Fibroblast of the conjunctiva (primary cell): ENCODE measurements at regions not wholly inside any gene's neighbourhood (a gene's known extent, or its start where the extent isn't known, plus 50 kb on each side); places are given as distances from the start of the nearest gene placed in this dataset.
"Not testable (repeated sequence)": the region's sequence is repeated elsewhere in the genome, so short reads cannot be mapped to it uniquely, and the experiment has no call there.

Source experiments
- DNase-seq: peaks from one replicate; pipeline ENCODE4 v3.0.0-alpha.2; 2010; ENCODE audit warnings: low read depth

DNA sequence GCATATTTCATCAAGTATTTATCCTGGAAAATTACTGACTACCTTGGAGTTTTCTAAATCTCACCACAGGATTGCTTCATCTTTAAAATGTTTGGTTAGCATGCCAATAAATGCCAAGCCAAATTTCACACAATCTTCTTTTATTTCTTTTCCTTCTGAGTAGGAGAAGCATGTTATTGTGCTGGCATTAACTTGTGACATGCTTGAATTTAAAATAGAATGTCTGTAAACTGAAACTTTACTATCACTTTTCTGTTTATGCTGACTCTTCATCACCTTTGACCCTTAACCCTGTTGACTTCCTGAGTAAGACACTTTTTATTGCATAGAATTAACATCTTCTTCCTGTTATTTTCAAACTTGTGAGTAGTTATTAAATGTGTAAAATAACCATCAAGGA, 56.2 kb upstream of the LRRTM4 start:
- DNase-seq = no peak

DNA sequence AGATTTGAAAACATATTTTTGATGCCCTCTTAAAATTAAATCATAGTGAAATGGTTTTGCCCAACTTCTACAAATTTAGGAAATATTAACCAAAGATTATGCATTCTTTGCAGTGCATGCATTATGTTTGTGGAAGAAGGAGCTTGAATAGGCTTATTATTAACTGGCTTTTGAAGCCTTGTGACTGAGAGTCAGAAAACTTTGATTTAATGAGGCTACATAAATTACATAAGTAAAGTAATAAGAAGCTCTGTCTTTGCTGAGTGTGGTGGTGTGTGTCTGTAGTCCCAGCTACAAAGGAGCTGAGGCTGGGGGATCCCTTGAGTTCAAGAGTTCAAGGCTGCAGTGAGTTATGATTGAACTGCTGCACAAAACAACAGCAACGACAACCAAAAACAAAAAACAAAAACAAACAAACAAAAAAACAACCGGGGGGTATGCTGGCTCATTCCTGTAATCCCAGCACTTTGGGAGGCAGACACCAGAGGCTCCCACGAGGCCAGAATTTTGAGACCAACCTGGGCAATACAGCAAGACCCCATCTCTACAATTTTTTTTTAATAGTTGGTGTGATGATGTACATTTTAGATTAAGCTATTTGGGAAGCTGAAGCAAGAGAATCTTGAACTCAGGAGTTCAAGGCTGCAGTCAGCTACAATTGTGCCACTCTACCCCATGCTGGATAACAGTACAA, 57.0 kb upstream of the LRRTM4 start:
- no peak for DNase-seq

DNA sequence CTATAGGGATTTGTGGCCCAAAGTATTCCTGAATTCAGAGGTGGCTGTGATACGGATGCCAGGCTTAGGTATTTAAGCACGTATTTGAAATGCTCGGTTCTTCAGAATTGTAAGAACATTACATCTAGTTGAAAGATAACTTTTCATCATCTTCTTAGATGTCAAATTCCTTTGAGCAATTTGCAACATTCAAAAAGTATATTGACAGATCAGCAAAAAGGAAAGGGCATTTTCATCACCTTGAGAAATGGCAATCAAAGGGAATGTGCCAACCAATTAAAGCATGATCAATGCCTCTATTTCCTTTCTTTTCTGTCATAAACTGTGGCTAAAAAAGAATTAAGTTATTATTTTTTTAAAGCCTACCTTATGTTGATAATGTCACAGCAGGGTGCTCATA, 66.3 kb upstream of the LRRTM4 start:
- DNase-seq = no peak

DNA sequence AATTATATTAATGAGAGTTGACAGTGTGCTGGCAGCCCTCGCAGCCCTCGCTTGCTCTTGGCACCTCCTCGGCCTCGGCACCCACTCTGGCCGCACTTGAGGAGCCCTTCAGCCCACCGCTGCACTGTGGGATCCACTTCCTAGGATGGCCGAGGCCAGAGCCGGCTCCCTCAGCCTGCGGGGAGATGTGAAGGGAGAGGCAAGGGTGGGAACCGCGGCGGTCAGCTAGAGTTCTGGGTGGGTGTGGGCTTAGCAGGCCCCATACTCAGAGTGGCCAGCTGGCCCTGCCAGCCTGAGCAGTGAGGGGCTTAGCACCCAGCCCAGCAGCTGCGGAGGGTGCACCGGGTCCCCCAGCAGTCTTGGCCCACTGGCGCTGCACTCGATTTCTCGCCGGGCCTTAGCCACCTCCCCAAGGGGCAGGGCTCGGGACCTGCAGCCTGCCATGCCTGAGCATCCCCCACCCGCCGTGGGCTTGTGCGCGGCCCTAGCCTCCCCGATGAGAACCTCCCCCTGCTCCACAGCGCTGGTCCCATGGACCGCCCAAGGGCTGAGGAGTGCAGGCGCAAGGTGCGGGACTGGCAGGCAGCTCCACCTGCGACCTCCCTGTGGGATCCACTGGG, 68.2 kb upstream of the LRRTM4 start:
- no peak for DNase-seq

DNA sequence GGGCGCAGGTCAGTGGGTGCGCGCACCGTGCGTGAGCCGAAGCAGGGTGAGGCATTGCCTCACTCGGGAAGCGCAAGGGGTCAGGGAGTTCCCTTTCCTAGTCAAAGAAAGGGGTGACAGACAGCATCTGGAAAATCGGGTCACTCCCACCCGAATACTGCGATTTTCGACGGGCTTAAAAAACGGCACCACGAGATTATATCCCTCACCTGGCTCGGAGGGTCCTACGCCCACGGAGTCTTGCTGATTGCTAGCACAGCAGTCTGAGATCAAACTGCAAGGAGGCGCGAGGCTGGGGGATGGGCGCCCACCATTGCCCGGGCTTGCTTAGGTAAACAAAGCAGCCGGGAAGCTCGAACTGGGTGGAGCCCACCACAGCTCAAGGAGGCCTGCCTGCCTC, 70.8 kb upstream of the LRRTM4 start:
- not testable (repeated sequence) for DNase-seq

DNA sequence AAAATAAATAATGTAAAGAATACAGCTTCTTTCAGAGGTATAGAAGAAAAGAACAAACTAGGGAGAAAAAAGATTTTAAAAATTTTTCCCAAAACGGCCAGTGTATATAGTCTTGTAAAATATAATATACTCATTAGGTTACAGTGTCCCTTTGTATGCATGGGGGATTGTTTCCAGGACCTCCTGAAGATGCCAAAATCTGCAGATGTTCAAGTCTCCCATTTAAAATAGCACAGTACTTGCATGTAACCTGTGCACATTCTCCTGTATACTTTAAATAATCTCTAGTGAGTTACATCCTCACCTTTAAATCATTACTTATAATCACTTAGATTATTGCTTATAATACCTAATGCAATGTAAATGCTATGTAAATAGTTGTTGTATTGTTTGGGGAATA, 80.6 kb upstream of the LRRTM4 start:
- no peak for DNase-seq

DNA sequence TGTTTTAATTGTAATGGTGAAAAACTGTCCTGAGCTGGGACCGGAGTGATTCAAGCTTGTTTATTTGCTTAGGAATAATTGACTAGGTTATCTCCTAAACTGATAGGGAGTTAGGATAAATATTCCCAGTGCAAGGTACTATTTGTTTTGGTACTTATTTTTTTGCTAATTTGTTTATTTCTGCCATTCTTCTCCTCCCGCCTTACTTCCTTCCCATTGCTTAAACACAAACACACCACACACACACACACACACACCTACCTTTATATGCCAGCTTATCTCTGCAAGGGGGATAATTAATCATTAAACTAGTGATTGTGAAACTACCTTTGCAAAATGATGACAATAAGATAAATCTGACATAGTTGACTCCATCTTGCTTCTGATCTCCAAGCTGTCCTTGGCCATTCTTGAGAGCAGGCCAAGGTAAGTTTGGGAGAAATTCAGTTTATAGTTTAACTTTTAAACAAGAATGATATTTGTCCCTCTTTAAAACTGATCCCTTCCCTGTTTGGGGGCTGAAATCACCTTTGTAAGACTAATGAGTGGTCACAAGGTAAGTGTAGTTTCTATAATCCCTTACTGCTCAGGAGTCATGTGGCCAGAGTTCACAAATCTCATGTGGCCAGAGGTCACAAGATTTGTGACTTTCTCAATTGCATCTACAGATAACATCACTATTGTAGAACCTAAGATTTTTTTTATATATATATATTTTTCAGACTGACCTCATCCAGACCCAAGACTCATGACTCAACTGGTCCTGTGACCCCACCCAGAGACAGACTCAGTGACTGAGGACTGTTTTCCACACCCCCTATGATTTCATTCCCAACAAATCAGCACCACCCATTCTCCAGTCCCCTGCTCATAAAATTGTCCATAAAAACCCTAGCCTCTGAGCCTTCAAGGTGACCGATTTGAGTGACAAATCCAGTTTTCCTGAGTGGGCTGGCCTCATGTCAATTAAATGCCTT, 83.1 kb upstream of the LRRTM4 start:
- no peak for DNase-seq

DNA sequence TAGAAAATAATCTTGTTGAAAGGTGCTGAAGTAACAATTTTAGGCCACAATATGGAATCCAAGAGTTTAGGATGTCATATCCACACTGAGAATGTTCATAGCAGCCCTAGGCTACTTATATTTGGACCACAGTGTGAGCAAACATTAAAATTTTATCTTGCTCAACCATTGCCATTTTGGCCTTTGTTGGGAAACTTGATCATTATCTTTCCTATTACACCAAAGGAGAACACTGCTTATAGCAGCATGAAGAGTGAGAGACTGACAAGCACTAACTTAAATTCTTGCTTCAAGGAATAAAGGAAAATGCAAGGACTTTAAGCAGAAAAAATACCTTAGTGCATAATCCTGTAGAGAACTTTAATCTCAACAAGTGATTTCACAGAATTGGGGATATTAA, 86.3 kb upstream of the LRRTM4 start:
- DNase-seq = no peak

DNA sequence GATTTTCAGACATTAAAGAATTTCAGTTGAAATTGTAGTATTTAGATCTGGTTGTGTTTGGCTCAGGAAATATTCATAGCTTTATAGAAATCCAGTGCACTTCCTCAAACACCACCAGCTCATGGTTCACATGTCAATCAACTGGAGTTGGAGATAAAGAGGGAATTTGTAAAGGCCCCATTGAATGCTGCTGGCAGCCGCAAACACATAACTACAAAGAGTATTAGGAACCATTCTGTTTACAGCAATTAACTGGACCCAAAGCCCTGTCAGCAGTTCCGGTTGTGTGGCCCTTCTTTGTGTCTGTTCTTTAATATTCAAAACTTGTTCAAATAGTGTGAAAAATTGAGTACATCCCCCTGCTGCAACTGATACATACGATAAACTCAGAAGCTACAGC, 107.4 kb upstream of the LRRTM4 start:
- DNase-seq = no peak

DNA sequence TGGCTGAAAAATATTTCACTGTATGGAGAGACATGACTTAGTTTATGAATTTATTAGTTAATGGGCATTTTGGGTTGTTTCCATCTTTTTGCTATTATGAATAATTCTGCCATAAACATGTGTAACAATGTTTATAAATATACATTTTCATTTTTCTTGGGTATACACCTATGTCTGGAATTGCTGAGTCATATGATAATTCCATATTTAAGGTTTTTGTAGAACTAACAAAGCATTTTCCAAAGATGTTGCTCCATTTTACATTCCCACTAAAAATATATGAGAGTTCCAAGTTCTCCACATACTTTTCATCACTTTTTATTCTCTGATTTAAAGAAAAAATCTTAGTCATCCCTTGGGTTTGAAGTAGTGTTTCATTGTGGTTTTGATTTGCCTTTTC, 108.8 kb upstream of the LRRTM4 start:
- no peak for DNase-seq

DNA sequence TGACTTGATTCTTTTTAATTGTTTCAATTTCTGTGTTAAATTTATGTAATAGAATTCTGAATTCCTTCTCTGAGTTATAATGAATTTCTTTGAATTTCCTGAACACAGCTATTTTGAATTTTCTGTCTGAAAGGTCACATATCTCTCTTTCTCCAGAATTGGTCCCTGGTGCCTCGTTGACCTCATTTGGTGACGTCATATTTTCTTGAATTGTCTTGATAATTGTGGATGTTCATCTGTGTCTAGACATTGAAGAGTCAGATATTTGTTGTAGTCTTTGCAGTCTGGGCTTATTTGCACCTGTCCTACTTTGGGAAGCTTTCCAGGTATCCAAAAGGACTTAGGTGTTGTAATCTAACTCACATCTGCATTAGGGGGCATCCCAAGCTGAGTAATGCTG, 111.4 kb upstream of the LRRTM4 start:
- no peak for DNase-seq

DNA sequence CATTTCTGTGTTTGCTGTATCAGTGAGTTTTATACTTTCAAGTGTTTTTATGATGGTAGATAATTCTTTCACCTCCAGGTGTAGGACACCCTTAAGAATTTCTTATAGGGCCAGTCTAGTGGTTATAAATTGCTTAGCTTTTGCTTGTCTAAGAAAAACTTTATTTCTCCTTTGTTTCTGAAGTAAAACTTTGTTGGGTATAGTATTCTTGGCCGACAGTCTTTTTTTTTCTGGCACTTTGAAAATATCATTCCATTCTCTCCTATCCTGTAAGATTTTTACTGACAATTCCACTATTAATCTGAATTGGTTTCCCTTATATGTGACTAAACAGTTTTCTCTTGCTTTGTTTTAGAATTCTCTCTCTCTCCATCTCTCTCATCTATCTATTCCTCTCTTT, 118.7 kb upstream of the LRRTM4 start:
- DNase-seq = no peak

DNA sequence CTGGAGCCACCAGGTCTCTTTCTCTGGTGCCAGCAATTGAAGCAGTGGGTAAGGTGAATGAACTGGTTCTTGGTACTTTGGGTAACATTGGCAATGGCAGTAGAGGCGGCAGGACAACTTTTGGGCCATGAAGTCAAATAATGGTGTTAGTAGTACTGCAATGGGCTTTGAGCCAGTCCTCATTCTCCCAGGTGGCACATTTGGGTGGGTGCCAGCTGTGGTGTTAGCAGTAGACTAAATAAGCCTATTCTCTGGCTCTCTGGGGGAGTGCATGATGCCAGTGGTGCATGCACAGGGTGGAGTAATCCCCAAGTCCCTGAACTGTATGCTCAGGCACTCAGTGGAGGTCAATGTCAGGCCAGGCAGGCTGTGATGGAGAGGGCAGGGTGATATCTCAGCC, 120.2 kb upstream of the LRRTM4 start:
- no peak for DNase-seq

DNA sequence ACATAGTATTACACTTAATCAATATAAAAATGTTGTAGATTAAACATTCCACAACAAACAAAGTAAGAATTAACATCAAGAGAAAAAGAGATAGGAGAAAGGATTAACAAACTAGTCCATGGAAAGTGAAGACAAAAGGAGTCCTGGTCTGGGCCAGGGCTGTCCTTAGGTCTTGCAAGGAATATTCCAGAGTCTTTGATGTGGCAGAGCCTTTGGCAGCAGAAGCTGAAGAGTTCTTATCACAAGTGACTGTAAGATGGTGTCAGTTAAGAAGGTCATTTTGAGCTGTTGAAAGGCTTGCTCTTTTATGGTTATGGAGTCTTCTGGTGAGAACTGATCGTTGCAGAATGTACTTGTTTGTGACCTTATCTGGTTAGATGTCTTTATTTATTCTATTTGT, 127.7 kb upstream of the LRRTM4 start:
- DNase-seq = no peak

DNA sequence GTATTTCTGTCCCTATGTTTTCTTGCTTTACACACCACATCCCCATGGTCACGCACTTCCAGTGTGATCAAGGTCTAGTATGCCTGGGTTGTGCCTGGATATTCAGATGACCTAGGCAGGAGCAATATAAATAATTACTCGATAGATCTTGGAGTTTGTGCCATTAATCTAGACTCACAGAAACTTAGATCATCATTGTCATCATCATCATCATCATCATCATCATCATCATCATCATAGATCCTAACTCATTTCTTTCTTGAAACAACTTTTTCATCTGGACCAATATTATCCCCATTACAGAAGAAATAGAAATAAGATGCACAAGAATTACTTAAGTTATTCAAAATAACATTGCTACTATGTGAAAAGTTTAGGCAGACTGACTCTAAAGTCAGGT, 130.3 kb upstream of the LRRTM4 start:
- DNase-seq = no peak

DNA sequence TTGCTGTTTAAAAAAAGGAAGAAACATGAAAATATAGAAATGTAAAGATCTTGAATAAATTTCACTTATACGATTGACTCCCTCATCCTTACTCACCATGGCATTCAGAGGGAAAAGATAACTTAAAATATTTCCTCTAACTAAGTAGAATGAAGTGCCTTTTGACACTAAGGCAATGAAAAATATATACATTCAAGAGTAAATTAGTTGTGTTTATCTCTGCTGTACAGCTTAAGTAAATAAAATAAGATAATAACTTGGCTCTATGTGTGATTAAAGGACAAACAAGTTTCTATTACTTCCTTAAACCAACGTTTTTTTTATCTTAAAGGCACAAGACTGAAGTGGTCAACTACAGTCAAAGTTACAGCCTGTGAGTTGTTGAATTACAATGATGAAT, 142.3 kb upstream of the LRRTM4 start:
- DNase-seq = no peak

DNA sequence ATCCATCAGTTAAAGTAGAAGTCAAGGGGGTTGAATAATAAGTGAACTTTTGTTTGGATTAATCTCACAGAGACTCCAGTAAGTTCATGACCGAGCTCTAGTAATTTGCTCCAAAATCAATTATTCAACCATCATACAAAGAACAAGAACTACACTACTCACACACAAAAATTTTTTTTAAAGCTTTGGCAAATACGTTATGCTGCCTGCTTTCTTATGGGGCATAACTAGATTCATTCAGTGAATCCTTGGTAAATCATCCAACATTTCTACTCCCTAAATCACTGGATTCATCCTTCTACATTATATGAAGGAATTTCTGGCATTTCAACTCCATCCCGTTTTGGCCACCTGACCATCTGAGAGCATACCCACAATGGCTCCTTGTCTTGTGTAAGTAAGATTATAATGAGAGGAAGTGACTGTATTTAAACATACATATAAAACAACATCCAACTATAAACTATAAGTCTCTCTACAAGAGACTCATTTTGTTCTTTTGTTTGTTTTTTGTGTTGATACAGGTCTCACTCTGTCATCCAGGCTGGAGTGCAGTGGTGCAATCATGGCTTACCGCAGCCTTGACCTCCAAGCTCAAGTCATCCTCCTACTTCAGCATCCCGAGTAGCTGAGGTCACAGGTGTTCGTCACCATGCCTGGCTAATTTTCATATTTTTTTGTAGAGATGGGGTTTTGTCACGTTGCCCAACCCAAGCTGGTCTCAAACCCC, 144.2 kb upstream of the LRRTM4 start:
- DNase-seq = no peak

DNA sequence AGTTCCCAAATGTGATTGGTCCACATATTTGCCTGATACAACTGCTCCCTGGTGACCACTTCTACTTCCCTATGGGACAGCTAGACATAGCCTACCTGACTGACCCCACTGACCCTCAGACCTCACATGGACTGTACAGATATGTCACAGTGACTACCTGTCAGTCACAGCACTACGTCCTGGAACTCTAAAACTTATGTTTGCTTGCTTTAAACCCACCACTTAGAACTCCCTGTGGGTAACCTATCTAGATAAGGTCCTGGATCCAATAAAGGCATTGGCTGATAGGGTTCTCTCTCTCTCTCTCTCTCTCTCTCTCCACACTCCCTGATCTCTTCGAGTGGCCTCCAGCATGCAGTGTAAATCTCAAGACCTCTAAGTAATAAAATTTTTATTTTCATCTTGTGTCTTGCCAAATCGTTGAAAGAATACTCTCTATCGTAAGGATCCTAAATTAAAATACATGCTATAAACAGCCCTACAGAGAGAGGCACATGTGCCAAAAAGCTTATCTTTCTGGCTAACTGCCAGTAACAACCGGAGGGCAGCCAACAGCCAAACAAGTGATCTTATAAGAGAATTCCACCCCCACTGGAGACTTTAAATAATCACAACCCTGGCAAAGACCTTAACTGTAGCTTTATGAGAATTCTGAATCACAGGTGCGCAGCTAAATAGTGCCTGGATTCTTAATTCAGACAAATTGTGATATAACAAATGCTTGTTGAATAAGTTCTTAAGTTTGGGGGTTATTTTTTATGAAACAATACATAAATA, 162.6 kb upstream of the LRRTM4 start:
- not testable (repeated sequence) for DNase-seq

DNA sequence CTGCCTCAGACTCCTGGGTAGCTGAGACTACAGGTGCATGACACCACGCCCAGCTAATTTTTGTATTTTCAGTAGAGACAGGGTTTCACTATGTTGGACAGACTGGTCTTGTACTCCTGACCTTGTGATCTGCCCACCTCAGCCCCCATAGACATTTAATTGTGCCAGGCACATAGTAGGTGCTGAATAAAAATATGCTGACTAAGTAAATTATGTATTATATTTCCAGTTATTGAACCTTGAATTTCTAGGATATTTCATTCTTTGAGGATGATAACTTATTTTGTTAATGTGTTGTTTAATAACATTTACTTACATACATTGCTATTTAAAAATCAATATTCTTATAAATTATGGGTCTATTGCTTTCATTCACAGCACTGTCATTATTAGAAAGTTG, 190.4 kb upstream of the LRRTM4 start:
- DNase-seq = no peak

DNA sequence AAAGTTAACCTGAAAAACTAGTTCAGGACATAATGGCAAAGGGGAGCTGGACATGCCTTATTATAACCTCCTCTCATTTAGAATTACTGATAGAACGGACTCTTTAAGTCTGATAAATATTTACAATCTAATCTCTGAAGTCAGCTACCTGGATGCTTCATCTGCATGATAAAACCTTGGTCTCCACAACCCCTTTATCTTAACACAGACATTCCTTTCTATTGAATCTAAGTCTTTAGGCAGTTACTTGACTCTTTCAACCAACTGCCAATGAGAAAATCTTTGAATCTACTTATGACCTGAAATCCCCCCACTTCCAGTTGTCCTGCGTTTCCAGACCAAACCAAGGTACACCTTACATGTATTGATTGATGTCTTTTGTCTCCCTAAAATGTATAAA, 191.2 kb upstream of the LRRTM4 start:
- DNase-seq = no peak

DNA sequence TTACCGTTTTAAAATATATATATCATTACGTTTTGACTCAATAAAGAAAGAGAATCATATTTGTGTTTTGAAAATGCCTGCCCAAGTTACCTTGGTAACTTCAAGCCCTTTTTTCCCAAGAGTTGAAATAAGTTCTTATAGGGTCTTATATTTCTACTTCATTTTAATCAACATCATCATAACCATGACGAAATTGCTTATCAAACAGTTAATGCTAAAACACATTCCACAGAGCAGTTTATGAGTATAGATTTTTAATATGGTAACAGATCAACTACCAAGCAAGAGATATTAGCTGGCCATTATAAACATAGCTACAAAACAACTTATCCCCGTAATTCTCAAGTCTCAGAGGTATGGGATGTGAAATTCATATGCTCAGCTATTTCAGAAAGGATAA, 197.9 kb upstream of the LRRTM4 start:
- DNase-seq = no peak

DNA sequence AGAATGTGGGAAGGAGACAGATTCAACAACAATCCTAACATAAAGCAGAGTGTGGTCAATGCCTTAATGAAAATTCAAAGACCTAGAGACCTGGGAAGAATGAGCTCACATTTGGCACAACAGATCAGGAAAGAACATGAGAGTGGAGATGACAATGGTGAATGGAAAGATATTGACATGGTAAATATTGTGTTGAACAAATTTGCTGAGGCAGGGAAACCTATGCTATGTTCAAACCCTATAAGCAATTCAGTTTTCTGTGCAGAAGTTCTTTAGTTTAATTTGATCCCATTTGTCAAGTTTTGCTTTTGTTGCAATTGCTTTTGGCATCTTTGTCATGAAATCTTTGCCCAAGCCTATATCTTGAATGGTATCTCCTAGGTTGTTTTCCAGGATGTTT, 199.4 kb upstream of the LRRTM4 start:
- no peak for DNase-seq
